GM10266 (cell line): ENCODE measurements at regions not wholly inside any gene's neighbourhood (a gene's known extent, or its start where the extent isn't known, plus 50 kb on each side); places are given as distances from the start of the nearest gene placed in this dataset.

Source experiments
- DNase-seq: peaks from one replicate; pipeline ENCODE4 v3.0.0; 2012; ENCODE audit errors: extremely low spot score
- CTCF ChIP-seq: IDR thresholded peaks from 2 replicates; pipeline ENCODE4 v1.5.1; 2012; ENCODE audit warnings: mild to moderate bottlenecking, low read depth; ENCODE audit not compliant: control insufficient read depth, insufficient read depth; ENCODE audit errors: missing control alignments

DNA sequence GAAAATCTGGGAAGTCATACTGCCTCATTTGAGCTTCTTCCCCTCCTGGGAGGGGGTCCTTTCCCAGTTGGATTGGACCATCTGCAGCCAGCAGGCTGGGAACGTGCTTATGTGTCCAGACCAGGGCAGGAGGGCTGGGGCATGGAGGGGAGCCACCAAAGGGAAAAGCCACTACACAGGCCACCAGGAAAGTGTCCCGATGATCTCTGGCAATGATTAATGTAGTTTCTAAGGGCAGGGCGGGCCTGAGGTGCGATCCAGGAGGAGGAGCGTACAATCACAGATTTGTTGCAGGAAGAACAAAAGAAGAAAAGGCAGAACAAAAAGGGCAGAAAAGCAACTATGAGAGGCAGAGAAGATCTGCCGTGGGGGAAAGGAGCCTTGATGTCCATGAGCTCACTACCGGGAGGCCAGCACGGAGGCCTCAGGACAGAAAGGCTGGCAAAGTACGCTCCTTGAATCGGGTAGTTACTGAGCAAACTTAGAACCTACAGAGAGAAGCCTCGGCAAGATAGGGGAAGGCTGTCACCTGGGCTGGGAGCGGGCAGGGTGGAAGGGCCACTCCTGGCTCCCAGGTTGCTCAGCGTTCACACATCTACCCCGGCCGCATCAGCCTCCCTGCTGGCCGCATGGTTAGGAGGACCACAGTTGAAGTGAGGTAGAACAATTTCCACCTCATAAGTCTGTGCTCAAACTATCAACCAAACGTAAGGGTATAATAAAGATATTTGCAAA is 79.5 kb upstream of the PCSK6 start:
- TF ChIP-seq CTCF: no peak
- no peak for DNase-seq

DNA sequence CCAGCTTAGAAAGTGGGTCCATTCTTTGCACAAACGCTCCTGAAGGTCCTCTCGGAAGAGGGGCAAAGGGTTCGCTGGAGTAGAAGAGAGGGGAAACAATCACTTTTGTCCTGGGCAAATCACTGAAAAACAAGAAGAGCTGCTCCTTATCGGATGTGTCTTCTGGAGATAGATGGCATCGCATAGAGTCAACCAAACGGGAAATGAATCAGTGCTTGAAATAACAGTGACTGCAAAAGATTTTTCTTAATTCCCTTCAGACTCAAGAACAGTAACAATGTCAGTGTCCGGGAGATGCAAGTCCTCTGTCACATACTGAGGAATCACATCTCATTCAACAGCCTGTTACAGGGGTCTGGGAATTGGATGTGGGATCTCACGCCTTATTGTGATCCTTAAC is 78.8 kb upstream of the PCSK6 start:
- no peak for DNase-seq
- no peak for TF ChIP-seq CTCF

- no peak for DNase-seq
Observed at GRCh38 chr15:101566748-101567488, 77.4 kb upstream of the PCSK6 start.

GRCh38 chr15:101565377-101565776 is 75.9 kb upstream of the PCSK6 start:
- no peak for TF ChIP-seq CTCF
- no peak for DNase-seq

More at GRCh38 chr15:101566748-101567488, 77.4 kb upstream of the PCSK6 start:
- TF ChIP-seq CTCF: no peak

DNA sequence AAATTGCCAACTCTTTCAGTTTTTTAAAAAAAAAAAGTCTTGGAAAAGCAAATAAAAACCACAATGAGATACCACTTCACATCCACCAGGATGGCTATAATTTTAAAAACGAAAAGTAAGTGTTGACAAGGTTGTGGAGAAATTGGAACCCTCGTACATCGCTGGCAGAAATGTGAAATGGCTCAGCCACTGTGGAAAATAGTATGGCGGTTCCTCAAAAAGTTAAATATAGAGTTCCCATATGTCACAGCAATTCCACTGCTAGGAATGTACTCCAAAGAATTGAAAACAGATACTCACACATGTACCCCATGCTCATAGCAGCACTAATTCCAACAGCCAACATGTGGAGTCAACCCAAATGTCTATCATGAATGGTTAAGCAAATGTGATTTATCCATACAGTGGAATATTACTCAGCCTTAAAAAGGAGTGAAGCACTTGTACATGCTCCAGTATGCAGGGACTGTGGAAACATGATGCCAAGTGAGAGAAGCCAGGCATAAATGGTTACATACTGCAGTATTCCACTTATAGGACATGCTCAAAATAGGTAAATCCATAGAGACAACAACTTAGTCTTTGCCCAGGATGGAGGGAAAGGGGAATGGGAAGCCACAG is 73.8 kb upstream of the PCSK6 start:
- no peak for DNase-seq
- TF ChIP-seq CTCF: no peak

- DNase-seq: no peak
- no peak for TF ChIP-seq CTCF
Observed at GRCh38 chr15:101562428-101563059, 73.0 kb upstream of the PCSK6 start.
